Subcutaneous abdominal adipose tissue (tissue), 5 donors: ENCODE measurements at regions not wholly inside any gene's neighbourhood (a gene's known extent, or its start where the extent isn't known, plus 50 kb on each side); places are given as distances from the start of the nearest gene placed in this dataset.

Source experiments
- H3K27ac ChIP-seq: one replicate; pipeline ENCODE4 v1.7.0; 2013; ENCODE audit warnings: low read depth, mild to moderate bottlenecking, inconsistent platforms, low read length, moderate library complexity
- H3K27me3 ChIP-seq, 5 donors: one replicate each; pipeline ENCODE4 v1.7.0; 2013; ENCODE audit warnings: low read length in 5 of 5, inconsistent platforms in 1 of 5; ENCODE audit not compliant: control insufficient read depth in 5 of 5, insufficient read depth in 4 of 5
- H3K36me3 ChIP-seq, 5 donors: one replicate each; pipeline ENCODE4 v1.7.0; 2013; ENCODE audit warnings: low read length in 5 of 5; ENCODE audit not compliant: control insufficient read depth in 5 of 5, insufficient read depth in 5 of 5
- H3K4me1 ChIP-seq, 5 donors: one replicate each; pipeline ENCODE4 v1.7.0; 2013; ENCODE audit warnings: low read length in 5 of 5, mild to moderate bottlenecking in 3 of 5, moderate library complexity in 1 of 5; ENCODE audit not compliant: control insufficient read depth in 5 of 5, insufficient read depth in 5 of 5
- H3K4me3 ChIP-seq, 5 donors: one replicate each; pipeline ENCODE4 v1.7.0; 2013; ENCODE audit warnings: low read length in 5 of 5, low read depth in 1 of 5
- H3K9ac ChIP-seq, 5 donors: one replicate each; pipeline ENCODE4 v1.7.0; 2013; ENCODE audit warnings: low read length in 5 of 5, mild to moderate bottlenecking in 4 of 5, moderate library complexity in 3 of 5
- H3K9me3 ChIP-seq, 5 donors: one replicate each; pipeline ENCODE4 v1.7.0; 2013; ENCODE audit warnings: low read length in 5 of 5; ENCODE audit not compliant: control insufficient read depth in 5 of 5
- donor health status: healthy.
- donor health status: healthy.
- donor health status: healthy.
- donor health status: healthy.
- donor health status: healthy.

DNA sequence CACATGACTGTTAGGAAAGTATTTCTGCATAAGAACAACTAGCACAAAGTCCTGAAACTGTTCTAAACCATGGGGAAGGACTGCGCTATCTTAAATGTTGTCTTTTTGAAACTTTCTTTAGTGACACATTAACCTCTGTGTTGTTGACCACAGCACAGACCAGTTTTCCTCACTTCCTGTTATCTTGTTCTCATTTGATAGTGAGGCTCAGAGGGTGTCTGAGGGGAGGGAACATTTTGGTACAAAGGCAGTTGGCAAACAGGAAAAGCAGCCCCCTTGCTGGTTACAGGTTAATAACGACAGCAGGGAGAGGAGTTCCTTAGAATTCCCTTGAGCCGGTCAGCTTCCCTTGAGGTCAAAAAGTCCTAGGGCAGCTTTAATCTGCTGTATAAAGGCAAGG is 143.5 kb upstream of the BMP2 start:
- H3K4me1 ChIP-seq = no peaks in the 10 kb centered on the region

DNA sequence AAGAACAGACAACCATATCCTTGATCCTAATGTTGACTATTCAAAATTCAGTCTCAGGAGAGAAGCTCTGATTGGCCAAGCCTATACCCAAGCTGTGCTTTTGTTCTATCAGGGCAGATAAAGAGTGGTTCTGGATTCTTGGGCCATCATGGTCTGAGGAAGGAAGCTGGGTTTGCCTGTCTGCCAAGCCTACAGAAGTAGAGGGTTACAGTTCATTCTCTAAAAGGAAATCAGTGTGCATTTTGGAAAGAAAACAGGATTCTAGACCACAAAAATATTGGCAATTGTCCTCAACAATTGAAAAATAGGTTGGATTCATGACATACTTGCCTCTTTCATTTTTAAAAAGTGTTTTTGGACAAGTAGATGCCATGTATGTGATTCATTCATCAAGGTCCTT is 145.4 kb upstream of the BMP2 start:
- no peak overlapping the region for H3K4me3 ChIP-seq
- H3K9me3 ChIP-seq = peaks cover 0 to 5% (median 0%) of the 10 kb centered on the region in 5 donors
- no peak overlapping the region for H3K27ac ChIP-seq
- no peak overlapping the region for H3K9ac ChIP-seq
- H3K36me3 ChIP-seq = no peaks in the 10 kb centered on the region
- no peaks in the 10 kb centered on the region for H3K27me3 ChIP-seq
- H3K4me1 ChIP-seq = no peaks in the 10 kb centered on the region

More for the DNA sequence above, 143.5 kb upstream of the BMP2 start:
- H3K27me3 ChIP-seq = peaks cover 0 to 3% (median 0%) of the 10 kb centered on the region in 5 donors
- H3K9me3 ChIP-seq = peaks cover 0 to 5% (median 0%) of the 10 kb centered on the region in 5 donors
- H3K4me3 ChIP-seq = no peak overlapping the region
- no peak overlapping the region for H3K27ac ChIP-seq
- no peaks in the 10 kb centered on the region for H3K36me3 ChIP-seq
- H3K9ac ChIP-seq = no peak overlapping the region

DNA sequence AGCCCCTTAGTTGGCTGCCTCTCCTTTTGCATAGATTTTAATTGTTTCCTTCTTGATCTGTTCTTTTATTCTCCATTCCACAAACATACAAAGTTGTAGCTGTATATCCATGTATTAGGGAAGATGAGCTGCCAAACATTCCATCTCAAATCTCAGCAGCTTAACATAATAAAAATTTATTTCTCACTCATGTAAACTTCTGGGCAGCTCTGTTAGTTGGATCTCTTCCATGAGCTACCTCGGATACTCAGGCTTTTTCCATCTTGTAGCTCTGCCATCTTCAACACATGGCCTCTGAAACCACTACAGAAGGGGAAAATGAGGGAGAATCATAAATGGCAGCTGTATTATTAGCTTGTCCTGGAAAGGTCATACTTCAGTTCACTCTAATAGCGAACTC is 149.4 kb upstream of the BMP2 start:
- H3K27ac ChIP-seq = no peak overlapping the region
- H3K9ac ChIP-seq = no peak overlapping the region
- no peaks in the 10 kb centered on the region for H3K9me3 ChIP-seq
- no peaks in the 10 kb centered on the region for H3K27me3 ChIP-seq
- H3K36me3 ChIP-seq = no peaks in the 10 kb centered on the region
- H3K4me3 ChIP-seq = no peak overlapping the region
- no peaks in the 10 kb centered on the region for H3K4me1 ChIP-seq

DNA sequence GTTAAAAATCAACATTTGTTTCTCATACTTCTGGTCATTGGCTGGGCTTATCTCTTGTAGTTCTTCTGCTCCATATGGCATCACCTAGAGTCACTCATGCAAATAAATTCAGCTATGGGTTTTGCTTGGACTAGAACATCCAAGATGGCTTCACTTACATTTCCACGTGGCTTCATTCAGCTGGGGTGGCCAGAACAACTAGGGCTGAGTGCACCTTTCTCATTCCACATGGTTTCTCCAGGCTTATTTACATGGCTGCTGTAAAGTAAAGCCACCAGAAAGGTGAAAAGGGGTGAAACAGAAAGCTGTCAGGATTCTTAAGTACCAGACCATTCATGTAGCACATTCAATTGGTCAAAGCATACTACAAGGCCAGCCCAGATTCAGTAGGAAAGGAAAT is 151.1 kb upstream of the BMP2 start:
- H3K27ac ChIP-seq = no peak overlapping the region
- H3K9me3 ChIP-seq = no peaks in the 10 kb centered on the region
- no peak overlapping the region for H3K4me3 ChIP-seq
- no peaks in the 10 kb centered on the region for H3K27me3 ChIP-seq
- H3K36me3 ChIP-seq = no peaks in the 10 kb centered on the region
- H3K9ac ChIP-seq = no peak overlapping the region
- H3K4me1 ChIP-seq = no peaks in the 10 kb centered on the region

DNA sequence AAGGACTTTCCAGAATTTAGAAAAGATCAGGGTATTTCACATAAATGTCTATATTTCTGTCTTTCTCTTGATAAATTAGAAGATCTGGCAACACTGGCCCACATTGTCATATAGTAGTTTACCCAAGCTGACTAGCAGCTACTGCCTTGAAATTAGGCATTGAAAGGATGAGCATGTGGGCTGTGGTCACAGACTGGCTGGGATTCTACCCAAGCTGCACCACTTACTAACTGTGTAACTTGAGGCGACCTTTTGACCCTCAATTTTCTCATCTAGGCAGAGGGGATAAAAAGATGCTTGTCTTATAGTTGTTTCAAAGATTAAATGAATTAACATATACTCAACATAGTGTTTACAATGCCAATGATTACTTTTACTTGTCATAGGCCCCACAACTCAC is 152.7 kb upstream of the BMP2 start:
- H3K27me3 ChIP-seq = no peaks in the 10 kb centered on the region
- H3K27ac ChIP-seq = no peak overlapping the region
- no peak overlapping the region for H3K9ac ChIP-seq
- no peaks in the 10 kb centered on the region for H3K36me3 ChIP-seq
- no peaks in the 10 kb centered on the region for H3K9me3 ChIP-seq
- H3K4me3 ChIP-seq = no peak overlapping the region
- no peaks in the 10 kb centered on the region for H3K4me1 ChIP-seq

DNA sequence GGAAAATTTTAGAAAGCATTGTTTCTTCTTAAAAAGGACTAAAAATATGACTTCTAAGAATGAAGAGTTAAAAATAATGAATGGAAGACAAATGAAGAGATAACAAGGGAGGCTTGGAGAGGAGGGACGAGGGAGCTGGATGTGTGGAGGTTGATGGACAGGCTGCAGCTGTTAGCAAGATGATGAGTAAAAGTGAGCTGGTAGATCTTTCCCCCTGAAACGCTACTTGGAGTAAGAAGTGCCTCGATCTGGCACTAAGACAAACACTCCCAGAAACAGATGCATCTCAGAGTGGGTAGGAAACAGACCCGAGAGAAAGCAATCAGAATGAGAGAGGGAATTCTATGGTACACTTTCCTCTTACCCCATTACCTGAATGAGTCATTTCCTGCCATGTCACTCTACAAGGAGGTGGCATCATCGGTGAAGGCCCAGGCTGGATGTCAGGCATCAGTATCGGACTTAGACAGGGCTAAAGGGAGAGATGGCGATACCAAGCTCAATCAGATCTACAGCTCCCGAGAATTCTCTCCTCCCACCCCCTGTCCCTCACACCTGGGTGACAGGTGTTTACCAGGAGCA is 154.1 kb upstream of the BMP2 start:
- H3K27me3 ChIP-seq = no peaks in the 10 kb centered on the region
- H3K9me3 ChIP-seq = no peaks in the 10 kb centered on the region
- H3K27ac ChIP-seq = no peak overlapping the region
- H3K4me3 ChIP-seq = no peak overlapping the region
- no peaks in the 10 kb centered on the region for H3K4me1 ChIP-seq
- H3K36me3 ChIP-seq = no peaks in the 10 kb centered on the region
- H3K9ac ChIP-seq = no peak overlapping the region

DNA sequence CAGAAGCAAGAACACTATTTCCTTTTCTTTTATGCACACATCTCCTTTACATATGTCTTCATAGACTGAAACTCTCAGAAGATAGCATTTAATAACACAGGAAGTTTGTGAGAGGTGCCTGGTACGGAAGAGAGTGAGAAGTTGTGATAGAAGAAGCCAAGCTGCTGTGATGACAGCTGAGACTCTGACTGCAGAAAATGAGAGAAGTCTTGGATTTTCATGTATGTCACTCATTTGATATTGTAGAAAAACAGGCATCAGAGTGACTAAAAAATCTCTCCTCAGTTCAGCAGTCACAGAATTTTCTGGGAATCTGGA is 154.9 kb upstream of the BMP2 start:
- Histone ChIP-seq H3K9ac (no peak overlapping the region), H3K27ac (no peak overlapping the region), H3K4me3 (no peak overlapping the region), H3K36me3 (no peaks in the 10 kb centered on the region), H3K27me3 (no peaks in the 10 kb centered on the region), H3K9me3 (no peaks in the 10 kb centered on the region), H3K4me1 (no peaks in the 10 kb centered on the region)

DNA sequence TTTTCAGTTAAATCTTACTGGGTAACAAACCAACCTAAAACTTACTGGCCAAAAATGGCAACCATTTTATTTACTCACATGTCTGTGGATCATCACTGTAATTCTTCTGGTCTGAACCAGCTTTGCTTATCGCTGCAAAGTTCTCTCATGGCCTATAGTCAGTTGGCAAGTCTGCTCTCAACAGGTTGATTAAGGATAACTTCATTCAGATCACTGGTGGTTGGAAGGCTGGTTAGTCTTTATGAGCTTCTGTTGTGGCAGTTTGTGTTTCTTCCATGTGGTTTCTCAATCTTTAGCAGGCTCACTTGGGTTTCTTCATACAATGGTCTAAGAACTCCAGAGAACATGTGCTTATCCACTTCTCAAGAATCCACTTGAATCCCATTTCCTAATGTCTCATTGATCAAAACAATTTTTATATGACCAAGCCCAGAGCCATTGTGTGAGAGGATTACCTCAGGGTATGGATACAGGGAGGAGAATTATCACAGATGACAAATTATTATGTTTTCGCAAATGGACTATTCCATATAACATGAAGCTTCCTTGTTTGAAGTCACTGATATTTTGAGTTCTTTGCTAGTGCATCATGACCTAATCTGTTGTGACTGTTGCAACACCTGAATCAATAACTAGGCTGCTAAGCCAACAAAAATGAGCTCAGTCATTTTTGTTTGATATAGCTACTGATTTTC is 155.4 kb upstream of the BMP2 start:
- no peak overlapping the region for H3K27ac ChIP-seq
- H3K9ac ChIP-seq = no peak overlapping the region
- H3K4me3 ChIP-seq = no peak overlapping the region
- no peaks in the 10 kb centered on the region for H3K9me3 ChIP-seq
- H3K36me3 ChIP-seq = no peaks in the 10 kb centered on the region
- no peaks in the 10 kb centered on the region for H3K27me3 ChIP-seq
- no peaks in the 10 kb centered on the region for H3K4me1 ChIP-seq

DNA sequence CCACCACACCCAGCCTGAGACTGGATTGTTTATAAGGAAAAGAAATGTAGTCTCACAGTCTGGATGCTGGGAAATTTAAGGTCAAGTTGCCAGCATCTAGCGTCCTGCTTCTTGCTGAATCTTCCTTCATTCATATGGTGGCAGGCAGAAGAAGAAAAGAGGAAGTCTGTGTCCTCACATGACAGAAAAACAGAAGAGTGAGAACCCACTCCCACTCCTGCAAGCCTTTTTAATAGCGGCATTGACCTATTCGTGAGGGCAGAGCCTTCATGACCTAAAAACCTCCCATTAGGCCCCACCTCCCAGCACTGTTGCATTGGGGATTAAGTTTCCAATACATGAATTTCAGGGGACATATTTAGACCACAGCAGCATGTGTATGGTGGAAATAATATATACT is 160.8 kb upstream of the BMP2 start:
- Histone ChIP-seq H3K27me3 (peaks cover 0 to 4% (median 0%) of the 10 kb centered on the region in 5 donors), H3K4me3 (no peak overlapping the region)

DNA sequence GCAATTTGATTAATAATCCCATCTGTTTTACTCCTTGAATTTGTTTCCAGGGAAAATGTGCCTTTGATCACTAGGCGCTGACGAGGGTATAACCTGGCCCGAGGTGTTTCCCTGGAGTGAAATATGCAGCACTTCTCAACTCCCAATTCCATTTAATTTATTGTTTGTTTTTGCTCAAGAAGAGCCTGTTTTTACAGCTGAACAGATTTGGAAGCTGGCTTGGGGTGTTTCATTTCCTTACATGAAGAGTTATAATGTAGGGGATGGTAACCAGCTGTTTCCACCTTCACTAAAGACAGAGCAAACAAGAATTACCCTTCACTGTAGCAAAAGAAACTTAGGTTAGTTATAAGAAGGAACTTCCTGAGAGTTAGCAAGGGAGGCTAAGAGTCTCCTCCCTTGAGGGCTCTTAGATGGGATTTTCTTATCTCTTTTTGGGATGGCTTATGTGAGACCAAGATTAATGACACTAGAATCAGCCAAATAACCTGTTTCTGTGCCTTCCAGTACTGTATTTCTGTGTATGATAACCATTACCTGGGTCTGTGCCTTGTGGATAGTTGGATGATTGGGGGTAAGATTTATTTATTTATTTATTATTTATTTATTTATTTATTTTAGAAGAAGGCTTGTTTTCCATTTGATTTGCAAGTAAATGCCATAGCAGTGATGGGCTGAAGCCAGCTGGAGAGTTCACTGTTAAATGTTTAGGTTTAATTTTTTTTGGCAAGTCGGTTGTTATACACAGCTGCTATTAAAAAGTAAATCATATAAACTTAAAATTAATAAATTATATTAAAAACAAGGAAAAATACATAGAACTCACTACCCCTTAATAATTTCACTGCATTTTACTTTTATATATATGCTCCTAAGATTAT is 162.2 kb upstream of the BMP2 start:
- H3K4me1 ChIP-seq = no peaks in the 10 kb centered on the region

More for the DNA sequence above, 160.8 kb upstream of the BMP2 start:
- Histone ChIP-seq H3K4me1 (no peaks in the 10 kb centered on the region), H3K9ac (no peak overlapping the region), H3K36me3 (no peaks in the 10 kb centered on the region), H3K27ac (no peak overlapping the region), H3K9me3 (no peaks in the 10 kb centered on the region)

More for the DNA sequence above, 162.2 kb upstream of the BMP2 start:
- no peaks in the 10 kb centered on the region for H3K9me3 ChIP-seq
- H3K36me3 ChIP-seq = no peaks in the 10 kb centered on the region
- H3K4me3 ChIP-seq = no peak overlapping the region
- H3K27ac ChIP-seq = no peak overlapping the region
- no peak overlapping the region for H3K9ac ChIP-seq
- H3K27me3 ChIP-seq = peaks cover 0 to 4% (median 0%) of the 10 kb centered on the region in 5 donors
